HEK293T (cell line): ENCODE measurements at regions not wholly inside any gene's neighbourhood (a gene's known extent, or its start where the extent isn't known, plus 50 kb on each side); places are given as distances from the start of the nearest gene placed in this dataset.

ENCODE experiments used
- CTCF ChIA-PET: fragments of 350-600 bp; formaldehyde crosslinking; extraction: SDS; loops from one replicate; lab custom pipeline; 2021; ENCODE audit warnings: antibody characterized with exemption, inconsistent platforms; lab: Yijun Ruan, JAX
- POLR2A ChIA-PET: fragments of 350-600 bp; formaldehyde crosslinking; extraction: SDS; loops from one replicate; lab custom pipeline; 2020; ENCODE audit warnings: antibody characterized with exemption, inconsistent platforms; lab: Yijun Ruan, JAX
- DNase-seq: peaks from one replicate; pipeline ENCODE4 v3.0.0; 2012; ENCODE audit warnings: mixed read lengths; ENCODE audit errors: extremely low spot score
- ARNT ChIP-seq: fragments of 450-650 bp; IDR thresholded peaks from 2 replicates; pipeline ENCODE4 v1.6.1; 2017; ENCODE audit warnings: mild to moderate bottlenecking
- BHLHE40 ChIP-seq: fragments of 450-650 bp; IDR thresholded peaks from 2 replicates; pipeline ENCODE4 v1.6.1; 2016; ENCODE audit warnings: mild to moderate bottlenecking, moderate library complexity, borderline replicate concordance
- CTBP1 ChIP-seq: fragments of 450-650 bp; IDR thresholded peaks from 2 replicates; pipeline ENCODE4 v1.6.1; 2016; ENCODE audit warnings: borderline replicate concordance
- ELF4 ChIP-seq: fragments of 450-650 bp; IDR thresholded peaks from 2 replicates; pipeline ENCODE4 v1.6.1; 2017; ENCODE audit warnings: antibody characterized with exemption
- FOXA1 ChIP-seq: fragments of 450-650 bp; IDR thresholded peaks from 2 replicates; pipeline ENCODE4 v1.6.1; 2016; ENCODE audit warnings: mild to moderate bottlenecking
- FOXK2 ChIP-seq: fragments of 450-650 bp; IDR thresholded peaks from 2 replicates; pipeline ENCODE4 v1.6.1; 2016; ENCODE audit warnings: mild to moderate bottlenecking
- FOXM1 ChIP-seq: fragments of 450-650 bp; IDR thresholded peaks from 2 replicates; pipeline ENCODE4 v1.6.1; 2017; ENCODE audit warnings: mild to moderate bottlenecking, borderline replicate concordance
- HDGF ChIP-seq: fragments of 450-650 bp; IDR thresholded peaks from 2 replicates; pipeline ENCODE4 v1.6.1; 2017; ENCODE audit warnings: antibody characterized with exemption, borderline replicate concordance
- L3MBTL2 ChIP-seq: fragments of 450-650 bp; conservative IDR thresholded peaks from 2 replicates; pipeline ENCODE4 v1.6.1; 2016; ENCODE audit warnings: mild to moderate bottlenecking
- LEF1 ChIP-seq: fragments of 450-650 bp; IDR thresholded peaks from 2 replicates; pipeline ENCODE4 v1.6.1; 2017; ENCODE audit warnings: mild to moderate bottlenecking, borderline replicate concordance
- NFRKB ChIP-seq: fragments of 450-650 bp; IDR thresholded peaks from 2 replicates; pipeline ENCODE4 v1.6.1; 2016; ENCODE audit warnings: mild to moderate bottlenecking, moderate library complexity
- PKNOX1 ChIP-seq: fragments of 450-650 bp; IDR thresholded peaks from 2 replicates; pipeline ENCODE4 v1.6.1; 2016
- SP1 ChIP-seq: fragments of 450-650 bp; IDR thresholded peaks from 2 replicates; pipeline ENCODE4 v1.6.1; 2017
- SUZ12 ChIP-seq: fragments of 450-650 bp; IDR thresholded peaks from 2 replicates; pipeline ENCODE4 v1.6.1; 2016; ENCODE audit warnings: mild to moderate bottlenecking
- TARDBP ChIP-seq: fragments of 450-650 bp; IDR thresholded peaks from 2 replicates; pipeline ENCODE4 v1.6.1; 2016
- ZNF384 ChIP-seq: fragments of 450-650 bp; IDR thresholded peaks from 2 replicates; pipeline ENCODE4 v1.6.1; 2016

- TF ChIP-seq NFRKB (no peak), SUZ12 (no peak), FOXA1 (no peak), CTBP1 (no peak), HDGF (no peak), BHLHE40 (no peak), SP1 (no peak), TARDBP (no peak), PKNOX1 (no peak), L3MBTL2 (no peak), LEF1 (no peak), FOXM1 (no peak), ELF4 (no peak), FOXK2 (no peak), ARNT (no peak), ZNF384 (no peak)
- no peak for DNase-seq
- ChIA-PET POLR2A (no interaction called here), CTCF (interaction anchor here (0.6 kb wide), 1 partner anchor 1867 kb away, joined by 3 read pairs; no protein-coding TSS in a partner anchor)
Measured at GRCh38 chr2:166628478-166629136, 134.6 kb upstream of the SCN7A start.

- POLR2A ChIA-PET: no interaction called here
- no peak for TF ChIP-seq CTBP1
- no peak for TF ChIP-seq NFRKB
- no peak for TF ChIP-seq L3MBTL2
- no peak for TF ChIP-seq HDGF
- TF ChIP-seq FOXA1: no peak
- TF ChIP-seq ARNT: no peak
- no peak for TF ChIP-seq SP1
- CTCF ChIA-PET: no interaction called here
- DNase-seq: no peak
Measured at GRCh38 chr2:166627893-166628292, 133.8 kb upstream of the SCN7A start.

GRCh38 chr2:166625670-166626069 lies 131.6 kb upstream of the SCN7A start:
- ChIA-PET POLR2A (no interaction called here), CTCF (no interaction called here)
- no peak for DNase-seq
- TF ChIP-seq L3MBTL2 (no peak), FOXK2 (no peak), SP1 (no peak), ZNF384 (no peak), ARNT (no peak), CTBP1 (no peak), ELF4 (no peak), FOXM1 (no peak), NFRKB (no peak), TARDBP (no peak), SUZ12 (no peak), FOXA1 (no peak), LEF1 (no peak), BHLHE40 (no peak)

GRCh38 chr2:166614503-166614902 lies 120.5 kb upstream of the SCN7A start:
- no peak for DNase-seq
- ChIA-PET CTCF (no interaction called here), POLR2A (no interaction called here)
- TF ChIP-seq L3MBTL2: no peak
- no peak for TF ChIP-seq LEF1
- TF ChIP-seq BHLHE40: no peak
- TF ChIP-seq FOXM1: no peak
- no peak for TF ChIP-seq NFRKB
- TF ChIP-seq SUZ12: no peak
- TF ChIP-seq FOXK2: no peak
- no peak for TF ChIP-seq HDGF
- no peak for TF ChIP-seq PKNOX1
- TF ChIP-seq ARNT: no peak
- TF ChIP-seq FOXA1: no peak

GRCh38 chr2:166614029-166614428 lies 120.0 kb upstream of the SCN7A start:
- DNase-seq: no peak
- ChIA-PET POLR2A (no interaction called here), CTCF (no interaction called here)
- TF ChIP-seq NFRKB (no peak), BHLHE40 (no peak), FOXA1 (no peak), FOXM1 (no peak), TARDBP (no peak), ZNF384 (no peak), SUZ12 (no peak), LEF1 (no peak), L3MBTL2 (no peak)

GRCh38 chr2:166613226-166613625 lies 119.2 kb upstream of the SCN7A start:
- DNase-seq: no peak
- ChIA-PET CTCF (interaction anchor here (0.6 kb wide), 1 partner anchor 89 kb away, joined by 3 read pairs; no protein-coding TSS in a partner anchor), POLR2A (no interaction called here)
- TF ChIP-seq BHLHE40 (no peak), PKNOX1 (no peak), FOXK2 (no peak), FOXA1 (no peak), ELF4 (no peak), TARDBP (no peak), CTBP1 (no peak), SP1 (no peak)
